Endothelial cell of umbilical vein (primary cell): ENCODE measurements at regions not wholly inside any gene's neighbourhood (a gene's known extent, or its start where the extent isn't known, plus 50 kb on each side); places are given as distances from the start of the nearest gene placed in this dataset.

ENCODE experiments used
- BruUV-seq: library from RNA; stranded (reverse); fragments of 400-500 nt; replicated peaks from 2 replicates; lab custom pipeline; 2021; lab: Mats Ljungman, UMichigan
- CTCF ChIA-PET: fragments of 300-600, 350-600 bp; sonication (Branson Sonifier 250); formaldehyde crosslinking; loops from one replicate; lab custom pipeline; 2021; ENCODE audit warnings: antibody characterized with exemption, inconsistent platforms; lab: Charles Lee
- POLR2A ChIA-PET: fragments of 300-600, 350-600 bp; sonication (Branson Sonifier 250); formaldehyde crosslinking; loops from one replicate; lab custom pipeline; 2021; ENCODE audit warnings: antibody characterized with exemption, inconsistent platforms; lab: Charles Lee
- DNase-seq: peaks from one replicate; pipeline ENCODE4 v3.0.0-alpha.2; 2011; ENCODE audit warnings: low read depth, low spot score
- FAIRE-seq: peaks from 2 replicates; lab custom pipeline; 2011; peaks lifted over from hg19 to GRCh38; lab: Jason Lieb, UNC
- H2AFZ ChIP-seq: 2 replicates; pipeline ENCODE4 v1.6.0; 2012; ENCODE audit warnings: low read depth, low read length, control low read depth, inconsistent platforms
- H3K27ac ChIP-seq: 2 replicates; pipeline ENCODE4 v1.5.1; 2011; ENCODE audit warnings: low read depth, mild to moderate bottlenecking, control low read depth, low read length, moderate library complexity; ENCODE audit not compliant: insufficient read depth
- H3K27me3 ChIP-seq, 2 experiments: 2 replicates each; pipeline versions ENCODE4 v1.6.0 to v1.6.1; 2011; ENCODE audit warnings: low read length in 2 of 2, mixed read lengths in 1 of 2; ENCODE audit not compliant: control insufficient read depth in 2 of 2, insufficient read depth in 2 of 2
- H3K36me3 ChIP-seq, 2 experiments: 2 replicates in 1 of 2; 3 replicates in 1 of 2; pipeline ENCODE4 v1.5.1; 2011; ENCODE audit warnings: low read length in 2 of 2, mild to moderate bottlenecking in 1 of 2, moderate library complexity in 1 of 2; ENCODE audit not compliant: control insufficient read depth in 2 of 2, insufficient read depth in 2 of 2; ENCODE audit errors: extremely low read depth in 1 of 2
- H3K4me1 ChIP-seq: 3 replicates; pipeline ENCODE4 v1.5.1; 2011; ENCODE audit warnings: mild to moderate bottlenecking, low read length; ENCODE audit not compliant: control insufficient read depth, insufficient read depth; ENCODE audit errors: extremely low read depth
- H3K4me2 ChIP-seq: 2 replicates; pipeline ENCODE4 v1.6.1; 2011; ENCODE audit warnings: low read length, control low read depth, mixed read lengths; ENCODE audit not compliant: insufficient read depth
- H3K4me3 ChIP-seq, 3 experiments: fragments of 200-600 bp in 1 of 3; sonication (generic), shearing (Covaris generic) in 1 of 3; replicated peaks in 1 of 3; 2 replicates each; pipeline ENCODE4 v1.5.1; 2011 to 2016; ENCODE audit warnings: control low read depth in 3 of 3, low read length in 3 of 3, mild to moderate bottlenecking in 2 of 3, inconsistent platforms in 1 of 3, low read depth in 1 of 3, moderate library complexity in 1 of 3; ENCODE audit not compliant: insufficient read depth in 1 of 3
- H3K79me2 ChIP-seq: 2 replicates; pipeline ENCODE4 v1.6.0; 2012; ENCODE audit warnings: low read length, inconsistent platforms; ENCODE audit not compliant: control insufficient read depth, insufficient read depth
- H3K9ac ChIP-seq: replicated peaks from 2 replicates; pipeline ENCODE3; 2011; ENCODE audit warnings: low read length, control low read depth; ENCODE audit not compliant: insufficient read depth; ENCODE audit errors: extremely low read depth
- H3K9me1 ChIP-seq: replicated peaks from 3 replicates; pipeline ENCODE4 v1.6.0; 2011; ENCODE audit warnings: mild to moderate bottlenecking, low read length; ENCODE audit not compliant: control insufficient read depth, insufficient read depth; ENCODE audit errors: extremely low read depth
- H3K9me3 ChIP-seq: replicated peaks from 2 replicates; pipeline ENCODE4 v1.5.1; 2012; ENCODE audit warnings: low read length, inconsistent platforms; ENCODE audit not compliant: control insufficient read depth, insufficient read depth
- H4K20me1 ChIP-seq: replicated peaks from 2 replicates; pipeline ENCODE3; 2011; ENCODE audit warnings: mild to moderate bottlenecking, low read length; ENCODE audit not compliant: control insufficient read depth, insufficient read depth; ENCODE audit errors: extremely low read depth
- CTCF ChIP-seq, 2 donors: IDR thresholded peaks; 1 replicate in 1 of 2; 2 replicates in 1 of 2; pipeline ENCODE4 v1.5.1; 2011; ENCODE audit warnings: low read length in 2 of 2, mild to moderate bottlenecking in 2 of 2, moderate library complexity in 2 of 2, control low read depth in 1 of 2, inconsistent platforms in 1 of 2, low read depth in 1 of 2; ENCODE audit not compliant: insufficient read depth in 1 of 2; ENCODE audit errors: extremely low read depth in 1 of 2
- EZH2 ChIP-seq: IDR thresholded peaks from 2 replicates; pipeline ENCODE4 v1.6.1; 2012; ENCODE audit warnings: borderline replicate concordance, low read depth, mild to moderate bottlenecking, moderate library complexity, low read length, inconsistent platforms; ENCODE audit not compliant: severe bottlenecking
- FOS ChIP-seq: IDR thresholded peaks from 2 replicates; pipeline ENCODE4 v1.6.1; 2011; ENCODE audit warnings: mild to moderate bottlenecking, low read length, moderate library complexity, borderline replicate concordance; ENCODE audit not compliant: insufficient read depth
- GATA2 ChIP-seq: IDR thresholded peaks from 2 replicates; pipeline ENCODE4 v1.7.0; 2011; ENCODE audit warnings: low read depth, mild to moderate bottlenecking, moderate library complexity, mixed read lengths, low read length; ENCODE audit not compliant: insufficient read length, insufficient read depth
- JUN ChIP-seq: IDR thresholded peaks from 2 replicates; pipeline ENCODE4 v1.6.1; 2011; ENCODE audit warnings: borderline replicate concordance, low read depth; ENCODE audit not compliant: insufficient read length, insufficient read depth
- MAX ChIP-seq: IDR thresholded peaks from 2 replicates; pipeline ENCODE4 v1.6.1; 2011; ENCODE audit not compliant: insufficient read depth, insufficient read length
- MYC ChIP-seq: IDR thresholded peaks from one replicate; pipeline ENCODE4 v1.6.1; 2011; ENCODE audit warnings: mild to moderate bottlenecking, low read depth, low read length
- POLR2A ChIP-seq: IDR thresholded peaks from 2 replicates; pipeline ENCODE4 v1.6.1; 2012; ENCODE audit warnings: low read depth, mild to moderate bottlenecking, control low read depth, low read length
- POLR2AphosphoS5 ChIP-seq: IDR thresholded peaks from 2 replicates; pipeline ENCODE4 v1.6.1; 2012; ENCODE audit warnings: low read depth, mild to moderate bottlenecking, control low read depth, low read length, moderate library complexity; ENCODE audit not compliant: insufficient read depth
- dilution Hi-C: fragments of 300-500 bp; cut with MboI; formaldehyde crosslinking; loops from one replicate; pipeline ENCODE4 v1.15.0; 2019; ENCODE audit warnings: low sequenced_read_pairs; ENCODE audit not compliant: extremely low pct_ligation_motif_present
- intact Hi-C: fragments of 100-400 bp; cut with micrococcal nuclease; formaldehyde crosslinking; loops from one replicate; pipeline ENCODE4 v1.10.0; 2022

- intact Hi-C loops, result no loop called here
- no peaks in the 10 kb centered on the region for H3K27me3 ChIP-seq
- no peak overlapping the region for H3K9ac ChIP-seq
- POLR2A ChIA-PET, result no interaction called here
- no peak overlapping the region for H3K4me3 ChIP-seq
- H3K4me2 ChIP-seq, result no peak overlapping the region
- H3K4me1 ChIP-seq, result no peaks in the 10 kb centered on the region
- CTCF ChIA-PET, result interaction anchor here (1.4 kb wide), 1 partner anchor 13 kb away, joined by 6 read pairs; no protein-coding TSS in a partner anchor
- no peak overlapping the region for H2AFZ ChIP-seq
- no peaks in the 10 kb centered on the region for H4K20me1 ChIP-seq
- no peaks in the 10 kb centered on the region for H3K9me1 ChIP-seq
- FAIRE-seq (no peak), DNase-seq (no peak)
- no peaks in the 10 kb centered on the region for H3K79me2 ChIP-seq
- no TSS peak for BruUV-seq
- H3K36me3 ChIP-seq, result no peaks in the 10 kb centered on the region
- dilution Hi-C loops, result no loop called here
- H3K9me3 ChIP-seq, result no peaks in the 10 kb centered on the region
- no peak overlapping the region for H3K27ac ChIP-seq
- TF ChIP-seq EZH2 (no peak), JUN (no peak), CTCF (IDR thresholded peaks at IDR 0.05; ENCODE audit: extremely low read depth in 1 of 2, insufficient read depth in 1 of 2, low read depth in 1 of 2, low read length in 2 of 2) (no peak)
Measured at GRCh38 chr4:129223945-129224344, 128.0 kb downstream of the C4orf33 start.

- intact Hi-C loops, result no loop called here
- BruUV-seq, result no TSS peak
- no peak for FAIRE-seq
Measured at GRCh38 chr4:129230846-129231245, 134.9 kb downstream of the C4orf33 start.

More at GRCh38 chr4:129230846-129231245, 134.9 kb downstream of the C4orf33 start:
- no peak for DNase-seq
- Histone ChIP-seq H3K36me3 (no peaks in the 10 kb centered on the region), H3K9ac (no peak overlapping the region), H4K20me1 (no peaks in the 10 kb centered on the region), H3K27me3 (peaks cover 0 to 2% of the 10 kb centered on the region in 2 experiments), H3K79me2 (no peaks in the 10 kb centered on the region), H3K4me2 (no peak overlapping the region), H2AFZ (no peak overlapping the region), H3K27ac (no peak overlapping the region), H3K9me3 (no peaks in the 10 kb centered on the region), H3K4me1 (no peaks in the 10 kb centered on the region), H3K4me3 (no peak overlapping the region), H3K9me1 (no peaks in the 10 kb centered on the region)
- POLR2A ChIA-PET, result no interaction called here
- TF ChIP-seq POLR2AphosphoS5, result no peak
- TF ChIP-seq POLR2A, result no peak
- TF ChIP-seq MAX, result no peak
- no peak for TF ChIP-seq MYC
- TF ChIP-seq CTCF (IDR thresholded peaks at IDR 0.05; ENCODE audit: extremely low read depth in 1 of 2, insufficient read depth in 1 of 2, low read depth in 1 of 2, low read length in 2 of 2), result no peak
- TF ChIP-seq GATA2, result no peak
- TF ChIP-seq JUN, result no peak
- TF ChIP-seq EZH2, result no peak
- TF ChIP-seq FOS, result no peak
- CTCF ChIA-PET, result no interaction called here
- dilution Hi-C loops, result no loop called here
